ENCODE measurements at regions not wholly inside any gene's neighbourhood (a gene's known extent, or its start where the extent isn't known, plus 50 kb on each side); places are given as distances from the start of the nearest gene placed in this dataset.
"Not testable (repeated sequence)": the region's sequence is repeated elsewhere in the genome, so short reads cannot be mapped to it uniquely, and the experiment has no call there.

DNA sequence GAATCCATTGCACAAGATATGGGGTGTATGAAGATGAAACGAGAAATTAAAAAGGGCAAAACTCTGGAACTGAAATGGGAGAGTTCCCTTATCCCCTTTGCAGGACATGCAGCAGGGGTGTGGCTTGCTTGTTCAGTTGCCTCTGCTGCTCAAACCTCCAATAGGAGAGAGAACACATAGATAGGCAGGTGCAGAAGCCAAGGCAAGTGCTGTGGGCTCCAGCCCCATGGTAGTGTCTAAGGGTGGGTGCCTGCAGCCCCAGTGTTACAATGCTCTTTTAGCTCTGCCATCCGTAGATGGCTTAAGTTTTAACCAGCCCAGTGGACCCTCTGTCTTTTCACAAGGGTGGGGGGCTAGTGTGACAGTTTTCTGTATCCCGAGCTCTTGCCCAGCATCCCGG lies 69.7 kb downstream of the CMAS start:
- DNase-seq (ENCODE audit: low read depth), result no peak

DNA sequence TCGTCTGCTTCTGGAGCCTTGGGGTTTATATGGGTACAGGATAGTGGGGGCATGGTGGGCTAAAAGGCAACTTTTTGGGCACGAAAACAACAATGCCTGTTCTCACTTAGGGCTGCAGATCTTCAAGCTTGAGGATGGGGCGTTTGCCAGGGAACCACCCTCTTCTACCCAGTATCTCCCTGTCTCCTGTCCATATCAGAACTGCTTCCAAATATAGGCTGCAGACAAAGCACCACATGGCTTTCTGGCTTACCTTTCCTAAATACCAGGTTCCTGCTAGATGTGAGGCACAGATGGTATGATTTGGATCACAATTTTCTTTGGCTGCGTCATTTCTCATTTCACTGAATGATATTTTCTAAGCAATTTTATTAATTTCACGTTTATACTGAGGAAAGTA lies 70.4 kb downstream of the CMAS start:
- DNase-seq (ENCODE audit: low read depth), result no peak

DNA sequence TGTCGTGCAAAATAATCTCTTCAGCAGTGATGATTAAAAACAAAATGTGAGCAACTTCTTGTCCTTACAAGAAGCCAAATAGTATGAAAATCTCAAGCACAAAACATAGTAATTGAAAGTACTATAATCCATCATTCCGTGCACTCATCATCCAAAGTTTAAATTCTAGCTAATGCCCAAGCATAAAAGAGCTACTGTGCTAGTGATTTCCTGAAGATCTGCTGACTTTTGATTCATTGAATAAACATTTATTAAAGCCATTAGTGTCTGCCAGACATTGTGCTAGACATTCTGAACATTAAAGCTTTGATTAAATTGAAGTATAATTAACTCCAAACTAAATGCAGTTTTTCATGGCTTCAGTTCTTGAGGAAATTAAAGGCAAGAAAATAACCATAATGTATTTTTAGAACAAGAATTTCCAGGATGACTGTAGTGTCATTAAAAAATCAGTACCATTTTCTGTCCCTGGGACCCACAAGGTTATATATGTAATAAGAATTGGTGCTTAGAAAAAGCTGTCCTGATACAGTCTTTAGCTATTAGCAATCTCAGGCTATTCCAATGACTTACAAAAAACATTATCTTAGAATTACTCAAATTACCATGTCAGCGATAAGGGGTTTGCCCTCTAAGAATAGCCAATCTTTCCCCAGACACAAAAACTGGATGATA lies 71.7 kb downstream of the CMAS start:
- no peak for DNase-seq (ENCODE audit: low read depth)

GRCh38 chr12:22118238-22118790 lies 72.3 kb downstream of the CMAS start:
- no peak for DNase-seq (ENCODE audit: low read depth)

DNA sequence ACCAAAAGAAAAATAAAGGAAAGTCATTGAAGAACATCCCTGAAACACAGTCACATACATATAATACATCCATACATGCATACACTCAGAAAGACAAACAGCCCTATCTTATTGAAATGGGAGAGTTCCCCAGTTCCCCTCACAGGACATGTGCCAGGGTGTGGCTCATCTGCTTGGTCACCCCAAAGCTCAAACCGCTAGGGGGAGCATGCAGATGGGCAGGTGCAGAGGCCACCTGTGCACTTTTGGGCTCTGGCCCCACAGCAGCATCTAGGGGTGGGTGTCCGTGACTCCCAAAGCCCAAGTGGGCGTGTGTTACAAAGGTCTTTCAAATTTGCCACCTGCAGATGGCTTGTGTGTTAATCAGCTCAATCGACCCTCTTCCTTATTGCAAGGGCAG lies 75.2 kb downstream of the CMAS start:
- DNase-seq (ENCODE audit: low read depth), result peak; percentile 12

- DNase-seq (ENCODE audit: low read depth), result no peak
Measured at GRCh38 chr12:22122359-22122758, 76.3 kb downstream of the CMAS start.

DNA sequence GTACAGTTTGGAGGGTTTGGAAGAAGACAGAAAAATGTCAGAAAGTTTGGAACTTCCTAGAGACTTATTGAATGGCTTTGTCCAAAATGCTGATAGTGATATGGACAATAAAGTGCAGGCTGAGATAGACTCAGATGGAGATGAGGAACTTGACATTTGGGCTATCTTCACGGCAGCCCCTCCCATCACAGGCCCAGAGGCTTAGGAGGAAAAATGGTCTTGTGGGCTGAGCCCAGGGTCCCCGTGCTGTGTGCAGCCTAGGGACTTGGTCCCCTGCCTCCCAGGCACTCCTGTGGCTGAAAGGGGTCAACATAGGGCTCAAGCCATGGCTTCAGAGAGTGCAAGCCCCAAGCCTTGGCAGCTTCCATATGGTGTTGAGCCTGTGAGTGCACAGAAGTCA lies 79.0 kb downstream of the CMAS start:
- DNase-seq (ENCODE audit: low read depth), result no peak

- DNase-seq (ENCODE audit: low read depth), result not testable (repeated sequence)
Measured at GRCh38 chr12:22126101-22126500, 80.1 kb downstream of the CMAS start.

- no peak for DNase-seq (ENCODE audit: low read depth)
Measured at GRCh38 chr12:22126758-22127157, 80.7 kb downstream of the CMAS start.

- DNase-seq (ENCODE audit: low read depth), result no peak
Measured at GRCh38 chr12:22130671-22131070, 84.7 kb downstream of the CMAS start.

DNA sequence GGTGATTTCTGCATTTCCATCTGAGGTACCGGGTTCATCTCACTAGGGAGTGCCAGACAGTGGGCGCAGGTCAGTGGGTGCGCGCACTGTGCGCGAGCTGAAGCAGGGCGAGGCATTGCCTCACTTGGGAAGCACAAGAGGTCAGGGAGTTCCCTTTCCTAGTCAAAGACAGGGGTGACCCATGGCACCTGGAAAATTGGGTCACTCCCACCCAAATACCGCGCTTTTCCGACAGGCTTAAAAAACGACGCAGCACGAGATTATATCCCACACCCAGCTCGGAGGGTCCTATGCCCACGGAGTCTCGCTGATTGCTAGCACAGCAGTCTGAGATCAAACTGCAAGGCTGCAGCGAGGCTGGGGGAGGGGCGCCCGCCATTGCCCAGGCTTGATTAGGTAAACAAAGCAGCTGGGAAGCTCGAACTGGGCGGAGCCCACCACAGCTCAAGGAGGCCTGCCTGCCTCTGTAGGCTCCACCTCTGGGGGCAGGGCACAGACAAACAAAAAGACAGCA lies 90.6 kb downstream of the CMAS start:
- not testable (repeated sequence) for DNase-seq (ENCODE audit: low read depth)

Measured in T follicular helper cell (primary cell).